ENCODE measurements at regions not wholly inside any gene's neighbourhood (a gene's known extent, or its start where the extent isn't known, plus 50 kb on each side); places are given as distances from the start of the nearest gene placed in this dataset.

DNA sequence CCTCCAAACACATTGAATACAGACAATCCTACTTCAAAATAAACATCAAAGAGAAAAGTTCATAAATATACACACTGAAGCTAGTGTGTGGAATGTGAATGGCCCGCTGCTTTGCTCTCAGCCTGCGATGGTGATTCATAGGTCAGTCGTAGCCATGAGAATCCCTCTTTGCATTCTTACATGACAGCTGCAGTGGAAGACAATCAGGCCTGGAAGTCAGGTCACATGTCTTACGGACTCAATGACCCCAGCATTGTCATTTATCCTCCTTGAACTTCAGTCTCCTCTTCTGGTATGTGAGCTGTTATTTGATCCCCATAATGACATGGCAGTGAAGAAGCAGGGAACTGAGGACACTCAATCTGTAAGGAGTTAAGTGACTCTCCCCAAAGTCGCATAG lies 217.8 kb upstream of the EOMES start:
- H3K79me2 ChIP-seq (ENCODE audit: low read length): no peaks in the 10 kb centered on the region
- intact Hi-C loops (cut with micrococcal nuclease): loop anchor here (5.0 kb wide), 1 partner anchor 387 kb away; no protein-coding TSS in a partner anchor
- H3K9ac ChIP-seq (ENCODE audit: low read length): no peak overlapping the region
- DNase-seq: no peak
- TF ChIP-seq EZH2phosphoT487 (IDR thresholded peaks at IDR 0.05; ENCODE audit: borderline replicate concordance, low read length) (no peak), EZH2 (IDR thresholded peaks at IDR 0.05; ENCODE audit: low read length, unreplicated experiment) (no peak)
- TF ChIP-seq, protein P1, sequence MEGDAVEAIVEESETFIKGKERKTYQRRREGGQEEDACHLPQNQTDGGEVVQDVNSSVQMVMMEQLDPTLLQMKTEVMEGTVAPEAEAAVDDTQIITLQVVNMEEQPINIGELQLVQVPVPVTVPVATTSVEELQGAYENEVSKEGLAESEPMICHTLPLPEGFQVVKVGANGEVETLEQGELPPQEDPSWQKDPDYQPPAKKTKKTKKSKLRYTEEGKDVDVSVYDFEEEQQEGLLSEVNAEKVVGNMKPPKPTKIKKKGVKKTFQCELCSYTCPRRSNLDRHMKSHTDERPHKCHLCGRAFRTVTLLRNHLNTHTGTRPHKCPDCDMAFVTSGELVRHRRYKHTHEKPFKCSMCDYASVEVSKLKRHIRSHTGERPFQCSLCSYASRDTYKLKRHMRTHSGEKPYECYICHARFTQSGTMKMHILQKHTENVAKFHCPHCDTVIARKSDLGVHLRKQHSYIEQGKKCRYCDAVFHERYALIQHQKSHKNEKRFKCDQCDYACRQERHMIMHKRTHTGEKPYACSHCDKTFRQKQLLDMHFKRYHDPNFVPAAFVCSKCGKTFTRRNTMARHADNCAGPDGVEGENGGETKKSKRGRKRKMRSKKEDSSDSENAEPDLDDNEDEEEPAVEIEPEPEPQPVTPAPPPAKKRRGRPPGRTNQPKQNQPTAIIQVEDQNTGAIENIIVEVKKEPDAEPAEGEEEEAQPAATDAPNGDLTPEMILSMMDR (conservative IDR thresholded peaks at IDR 0.05; ENCODE audit: low read depth, low read length): no peak
- ATAC-seq: no peak; the same call in 1 of the 2 replicates
- no TSS peak for BruUV-seq (replicated peaks)
- H2AFZ ChIP-seq (ENCODE audit: low read length): no peak overlapping the region
- H3K4me3 ChIP-seq (ENCODE audit: low read length): no peak overlapping the region
- H4K20me1 ChIP-seq (ENCODE audit: low read length): no peaks in the 10 kb centered on the region
- H3K9me3 ChIP-seq (ENCODE audit: low read length): no peaks in the 10 kb centered on the region
- no peaks in the 10 kb centered on the region for H3K9me2 ChIP-seq (replicated peaks; ENCODE audit: low read length)
- no peaks in the 10 kb centered on the region for H3K4me1 ChIP-seq (ENCODE audit: insufficient read depth, low read length)
- H3K36me3 ChIP-seq (ENCODE audit: low read depth, low read length): no peaks in the 10 kb centered on the region
- no peaks in the 10 kb centered on the region for H3K27me3 ChIP-seq (ENCODE audit: low read length)
- CTCF ChIA-PET: no interaction called here
- POLR2A ChIA-PET (ENCODE audit: unreplicated experiment): no interaction called here
- no peaks in the 10 kb centered on the region for H3F3A ChIP-seq (ENCODE audit: low read length, unreplicated experiment)
- H3K27ac ChIP-seq (ENCODE audit: low read length): no peak overlapping the region
- H3K4me2 ChIP-seq (ENCODE audit: low read length): no peak overlapping the region

DNA sequence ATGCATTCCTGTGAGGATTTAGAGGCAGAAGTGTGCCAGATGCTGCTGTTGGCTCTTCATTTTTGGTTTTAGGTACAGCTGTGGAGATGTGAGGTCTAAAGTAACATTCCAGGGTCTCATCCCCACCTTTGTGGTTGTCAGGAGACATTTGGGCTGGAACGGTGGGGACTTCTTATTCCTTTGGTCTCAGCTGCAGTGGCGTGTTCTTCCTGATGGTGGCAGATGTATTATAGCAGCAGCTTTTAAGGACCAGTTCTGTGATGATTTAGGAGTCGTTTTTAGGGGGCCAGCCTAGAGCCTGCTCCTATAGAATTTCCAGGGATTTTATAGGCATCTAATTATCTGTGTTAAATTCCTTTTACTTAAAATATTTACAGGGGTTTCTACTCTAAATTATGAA lies 221.0 kb upstream of the EOMES start:
- TF ChIP-seq, protein P1 (conservative IDR thresholded peaks at IDR 0.05; ENCODE audit: low read depth, low read length): peak; percentile 67
- no peak for TF ChIP-seq EZH2 (IDR thresholded peaks at IDR 0.05; ENCODE audit: low read length, unreplicated experiment)
- TF ChIP-seq EZH2phosphoT487 (IDR thresholded peaks at IDR 0.05; ENCODE audit: borderline replicate concordance, low read length): no peak
- Histone ChIP-seq H3K79me2 (ENCODE audit: low read length) (no peaks in the 10 kb centered on the region), H3K4me3 (ENCODE audit: low read length) (no peak overlapping the region), H3K9ac (ENCODE audit: low read length) (no peak overlapping the region), H2AFZ (ENCODE audit: low read length) (peak overlapping the region; percentile 70), H3K9me3 (ENCODE audit: low read length) (no peaks in the 10 kb centered on the region), H3K36me3 (ENCODE audit: low read depth, low read length) (no peaks in the 10 kb centered on the region), H3K27ac (ENCODE audit: low read length) (no peak overlapping the region), H3K9me2 (replicated peaks; ENCODE audit: low read length) (no peaks in the 10 kb centered on the region), H3K4me2 (ENCODE audit: low read length) (no peak overlapping the region), H3F3A (ENCODE audit: low read length, unreplicated experiment) (no peaks in the 10 kb centered on the region), H3K27me3 (ENCODE audit: low read length) (no peaks in the 10 kb centered on the region), H4K20me1 (ENCODE audit: low read length) (no peaks in the 10 kb centered on the region), H3K4me1 (ENCODE audit: insufficient read depth, low read length) (no peaks in the 10 kb centered on the region)
- no TSS peak for BruUV-seq (replicated peaks)
- POLR2A ChIA-PET (ENCODE audit: unreplicated experiment): no interaction called here
- intact Hi-C loops (cut with micrococcal nuclease): loop anchor here (1.0 to 5.0 kb wide), 2 partner anchors 343 to 384 kb away; no protein-coding TSS in a partner anchor
- ATAC-seq: peak; percentile 67
- CTCF ChIA-PET: interaction anchor here (0.6 kb wide), 1 partner anchor 56 kb away, joined by 3 read pairs; no protein-coding TSS in a partner anchor
- peak; percentile 55 for DNase-seq

DNA sequence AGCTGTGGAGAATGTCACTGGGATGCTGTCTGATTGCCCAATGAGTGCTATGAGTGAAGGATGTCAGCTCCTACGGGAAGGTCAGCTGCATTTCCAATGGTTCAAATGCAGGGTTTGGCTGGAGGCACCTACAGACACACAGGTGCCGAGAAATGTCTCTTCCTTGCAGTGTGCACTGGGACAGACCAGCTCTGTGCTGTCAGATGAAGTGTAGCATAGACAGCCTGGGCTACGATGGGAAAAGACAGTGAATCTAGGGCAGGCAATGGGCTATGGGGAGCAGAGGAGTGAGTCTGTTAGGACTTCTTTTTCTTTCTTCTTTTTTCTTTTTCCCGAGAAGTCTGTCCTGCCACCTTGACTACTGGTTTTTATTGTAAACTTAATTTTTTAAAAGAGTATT lies 223.1 kb upstream of the EOMES start:
- CTCF ChIA-PET: no interaction called here
- no peaks in the 10 kb centered on the region for H3K79me2 ChIP-seq (ENCODE audit: low read length)
- no peak overlapping the region for H3K4me2 ChIP-seq (ENCODE audit: low read length)
- ATAC-seq: no peak
- BruUV-seq (replicated peaks): no TSS peak
- no peaks in the 10 kb centered on the region for H3K36me3 ChIP-seq (ENCODE audit: low read depth, low read length)
- intact Hi-C loops (cut with micrococcal nuclease): no loop called here
- H3K27me3 ChIP-seq (ENCODE audit: low read length): no peaks in the 10 kb centered on the region
- no peak overlapping the region for H3K27ac ChIP-seq (ENCODE audit: low read length)
- no peak for DNase-seq
- no peaks in the 10 kb centered on the region for H3K4me1 ChIP-seq (ENCODE audit: insufficient read depth, low read length)
- H3K9me3 ChIP-seq (ENCODE audit: low read length): no peaks in the 10 kb centered on the region
- TF ChIP-seq EZH2phosphoT487 (IDR thresholded peaks at IDR 0.05; ENCODE audit: borderline replicate concordance, low read length) (no peak), EZH2 (IDR thresholded peaks at IDR 0.05; ENCODE audit: low read length, unreplicated experiment) (no peak)
- TF ChIP-seq, protein P1 (conservative IDR thresholded peaks at IDR 0.05; ENCODE audit: low read depth, low read length): no peak
- no peaks in the 10 kb centered on the region for H3F3A ChIP-seq (ENCODE audit: low read length, unreplicated experiment)
- no peaks in the 10 kb centered on the region for H4K20me1 ChIP-seq (ENCODE audit: low read length)
- H3K4me3 ChIP-seq (ENCODE audit: low read length): no peak overlapping the region
- no peak overlapping the region for H2AFZ ChIP-seq (ENCODE audit: low read length)
- H3K9me2 ChIP-seq (replicated peaks; ENCODE audit: low read length): no peaks in the 10 kb centered on the region
- no peak overlapping the region for H3K9ac ChIP-seq (ENCODE audit: low read length)
- POLR2A ChIA-PET (ENCODE audit: unreplicated experiment): no interaction called here

Measured in PC-3 (cell line).